ENCODE measurements at regions not wholly inside any gene's neighbourhood (a gene's known extent, or its start where the extent isn't known, plus 50 kb on each side); places are given as distances from the start of the nearest gene placed in this dataset.

- TF ChIP-seq CTCF (IDR thresholded peaks at IDR 0.05), result no peak
- TF ChIP-seq POLR2A (IDR thresholded peaks at IDR 0.05), result no peak
- no peak for TF ChIP-seq POLR2AphosphoS5 (IDR thresholded peaks at IDR 0.05)
- no peak for TF ChIP-seq EP300 (IDR thresholded peaks at IDR 0.05)
Measured at GRCh38 chr20:40495956-40496355, 193.1 kb downstream of the MAFB start.
